Panc1 (cell line): ENCODE measurements at regions not wholly inside any gene's neighbourhood (a gene's known extent, or its start where the extent isn't known, plus 50 kb on each side); places are given as distances from the start of the nearest gene placed in this dataset.

Experiments used
- CTCF ChIP-seq: fragments of 450-650 bp; IDR thresholded peaks from 2 replicates; pipeline ENCODE4 v1.5.1; 2017; ENCODE audit warnings: mild to moderate bottlenecking
- TF ChIP-seq, protein P1 (sequence below), 2 experiments: IDR thresholded peaks; 2 replicates each; pipeline ENCODE4 v1.6.1; 2011 to 2012; ENCODE audit warnings: low read depth in 2 of 2, control low read depth in 1 of 2, low read length in 1 of 2, mild to moderate bottlenecking in 1 of 2, moderate library complexity in 1 of 2; ENCODE audit not compliant: insufficient read depth in 1 of 2

DNA sequence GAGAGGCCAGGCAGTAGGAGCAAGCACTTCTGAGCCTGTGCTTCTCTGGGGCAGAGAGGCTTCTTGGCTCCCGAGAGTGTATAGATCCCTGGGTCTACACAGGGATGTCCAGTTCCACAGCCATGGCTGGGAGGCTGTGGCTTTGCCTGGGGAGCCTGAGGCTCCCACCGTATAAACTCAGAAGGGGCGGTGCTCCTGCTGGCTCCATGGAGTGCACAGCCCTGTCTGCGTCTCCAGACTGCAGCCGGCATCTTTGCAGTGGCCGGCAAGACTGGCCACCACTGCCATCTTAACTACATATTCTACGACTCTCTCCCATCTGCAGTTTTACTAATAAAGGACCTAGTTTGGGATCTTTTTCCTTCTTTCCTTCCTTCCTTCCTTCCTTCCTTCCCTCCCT, 1253.8 kb downstream of the C4orf33 start:
- no peak for TF ChIP-seq CTCF
- TF ChIP-seq, protein P1, sequence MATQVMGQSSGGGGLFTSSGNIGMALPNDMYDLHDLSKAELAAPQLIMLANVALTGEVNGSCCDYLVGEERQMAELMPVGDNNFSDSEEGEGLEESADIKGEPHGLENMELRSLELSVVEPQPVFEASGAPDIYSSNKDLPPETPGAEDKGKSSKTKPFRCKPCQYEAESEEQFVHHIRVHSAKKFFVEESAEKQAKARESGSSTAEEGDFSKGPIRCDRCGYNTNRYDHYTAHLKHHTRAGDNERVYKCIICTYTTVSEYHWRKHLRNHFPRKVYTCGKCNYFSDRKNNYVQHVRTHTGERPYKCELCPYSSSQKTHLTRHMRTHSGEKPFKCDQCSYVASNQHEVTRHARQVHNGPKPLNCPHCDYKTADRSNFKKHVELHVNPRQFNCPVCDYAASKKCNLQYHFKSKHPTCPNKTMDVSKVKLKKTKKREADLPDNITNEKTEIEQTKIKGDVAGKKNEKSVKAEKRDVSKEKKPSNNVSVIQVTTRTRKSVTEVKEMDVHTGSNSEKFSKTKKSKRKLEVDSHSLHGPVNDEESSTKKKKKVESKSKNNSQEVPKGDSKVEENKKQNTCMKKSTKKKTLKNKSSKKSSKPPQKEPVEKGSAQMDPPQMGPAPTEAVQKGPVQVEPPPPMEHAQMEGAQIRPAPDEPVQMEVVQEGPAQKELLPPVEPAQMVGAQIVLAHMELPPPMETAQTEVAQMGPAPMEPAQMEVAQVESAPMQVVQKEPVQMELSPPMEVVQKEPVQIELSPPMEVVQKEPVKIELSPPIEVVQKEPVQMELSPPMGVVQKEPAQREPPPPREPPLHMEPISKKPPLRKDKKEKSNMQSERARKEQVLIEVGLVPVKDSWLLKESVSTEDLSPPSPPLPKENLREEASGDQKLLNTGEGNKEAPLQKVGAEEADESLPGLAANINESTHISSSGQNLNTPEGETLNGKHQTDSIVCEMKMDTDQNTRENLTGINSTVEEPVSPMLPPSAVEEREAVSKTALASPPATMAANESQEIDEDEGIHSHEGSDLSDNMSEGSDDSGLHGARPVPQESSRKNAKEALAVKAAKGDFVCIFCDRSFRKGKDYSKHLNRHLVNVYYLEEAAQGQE (IDR thresholded peaks at IDR 0.05; ENCODE audit: insufficient read depth in 1 of 2, low read depth in 2 of 2, low read length in 1 of 2) = no peak
